IMR-90 (cell line): ENCODE measurements at regions not wholly inside any gene's neighbourhood (a gene's known extent, or its start where the extent isn't known, plus 50 kb on each side); places are given as distances from the start of the nearest gene placed in this dataset.

Experiments
- ATAC-seq: fragments of 200-7000 bp; cut with Tn5 transposase; 2 replicates; pipeline ENCODE4 v1.9.1; 2020; ENCODE audit warnings: low read depth, mild to moderate bottlenecking, moderate library complexity
- BruUV-seq: library from RNA; stranded (reverse); fragments of 400-500 nt; replicated peaks from 2 replicates; lab custom pipeline; 2021; lab: Mats Ljungman, UMichigan
- CTCF ChIA-PET: fragments of 300-600 bp; formaldehyde crosslinking; extraction: SDS; loops from one replicate; lab custom pipeline; 2021; ENCODE audit warnings: antibody characterized with exemption; lab: Yijun Ruan, JAX
- POLR2A ChIA-PET: fragments of 300-600 bp; sonication (Branson Sonifier 250); formaldehyde crosslinking; loops from one replicate; lab custom pipeline; 2022; ENCODE audit warnings: antibody characterized with exemption; ENCODE audit not compliant: unreplicated experiment; lab: Charles Lee
- DNase-seq: peaks from one replicate; pipeline ENCODE4 v3.0.0; 2013
- H2AFZ ChIP-seq: replicated peaks from 2 replicates; pipeline ENCODE3; 2013; ENCODE audit warnings: low read length, mild to moderate bottlenecking; ENCODE audit not compliant: poor library complexity
- H2AK5ac ChIP-seq: 2 replicates; pipeline ENCODE4 v1.6.1; 2013; ENCODE audit warnings: low read depth, low read length, inconsistent platforms
- H2AK9ac ChIP-seq: replicated peaks from 2 replicates; pipeline ENCODE3; 2013; ENCODE audit warnings: mild to moderate bottlenecking, low read depth, low read length, moderate library complexity; ENCODE audit not compliant: poor library complexity
- H2BK120ac ChIP-seq: 2 replicates; pipeline ENCODE4 v1.6.1; 2013; ENCODE audit warnings: low read depth, low read length, inconsistent platforms
- H2BK15ac ChIP-seq: 3 replicates; pipeline ENCODE4 v1.6.1; 2013; ENCODE audit warnings: low read depth, low read length, inconsistent platforms
- H2BK20ac ChIP-seq: 2 replicates; pipeline ENCODE4 v1.6.1; 2013; ENCODE audit warnings: low read depth, mild to moderate bottlenecking, inconsistent platforms, low read length, moderate library complexity
- H2BK5ac ChIP-seq: 2 replicates; pipeline ENCODE4 v1.6.1; 2013; ENCODE audit warnings: mild to moderate bottlenecking, low read depth, low read length, inconsistent platforms; ENCODE audit not compliant: poor library complexity, severe bottlenecking
- H3K14ac ChIP-seq: replicated peaks from 2 replicates; pipeline ENCODE4 v1.6.1; 2013; ENCODE audit warnings: low read depth, low read length, inconsistent platforms
- H3K18ac ChIP-seq: 2 replicates; pipeline ENCODE4 v1.6.1; 2013; ENCODE audit warnings: low read depth, low read length, control low read depth
- H3K23ac ChIP-seq: 2 replicates; pipeline ENCODE4 v1.6.1; 2013; ENCODE audit warnings: low read depth, low read length, inconsistent platforms
- H3K27ac ChIP-seq: 2 replicates; pipeline ENCODE4 v1.5.1; 2013; ENCODE audit warnings: mild to moderate bottlenecking, control low read depth, low read length; ENCODE audit not compliant: insufficient read depth
- H3K27me3 ChIP-seq: 2 replicates; pipeline ENCODE4 v1.6.1; 2013; ENCODE audit warnings: low read length; ENCODE audit not compliant: control insufficient read depth, insufficient read depth
- H3K36me3 ChIP-seq: 2 replicates; pipeline ENCODE4 v1.6.1; 2013; ENCODE audit warnings: low read length, mixed read lengths; ENCODE audit not compliant: control insufficient read depth, insufficient read depth
- H3K4ac ChIP-seq: 2 replicates; pipeline ENCODE4 v1.6.1; 2013; ENCODE audit warnings: low read depth, low read length, inconsistent platforms
- H3K4me1 ChIP-seq: 2 replicates; pipeline ENCODE4 v1.6.1; 2013; ENCODE audit warnings: low read length, mixed read lengths; ENCODE audit not compliant: control insufficient read depth, insufficient read depth
- H3K4me2 ChIP-seq: 2 replicates; pipeline ENCODE4 v1.6.1; 2013; ENCODE audit warnings: low read depth, mild to moderate bottlenecking, control low read depth, low read length, moderate library complexity
- H3K4me3 ChIP-seq: 2 replicates; pipeline ENCODE4 v1.5.1; 2013; ENCODE audit warnings: low read depth, mild to moderate bottlenecking, control low read depth, low read length, moderate library complexity; ENCODE audit not compliant: insufficient read depth
- H3K56ac ChIP-seq: 2 replicates; pipeline ENCODE4 v1.6.1; 2013; ENCODE audit warnings: low read length, inconsistent platforms; ENCODE audit not compliant: insufficient read depth; ENCODE audit errors: extremely low read depth
- H3K79me1 ChIP-seq, 2 experiments: 2 replicates each; pipeline ENCODE4 v1.6.1; 2013; ENCODE audit warnings: low read length in 2 of 2, inconsistent platforms in 1 of 2, low read depth in 1 of 2
- H3K9ac ChIP-seq: 2 replicates; pipeline ENCODE4 v1.6.1; 2013; ENCODE audit warnings: low read depth, low read length, control low read depth
- H3K9me1 ChIP-seq: 2 replicates; pipeline ENCODE4 v1.6.1; 2013; ENCODE audit warnings: low read length, inconsistent platforms; ENCODE audit not compliant: insufficient read depth
- H3K9me3 ChIP-seq: 2 replicates; pipeline ENCODE4 v1.6.1; 2013; ENCODE audit warnings: low read length; ENCODE audit not compliant: control insufficient read depth, insufficient read depth
- H4K20me1 ChIP-seq: 2 replicates; pipeline ENCODE4 v1.6.1; 2013; ENCODE audit warnings: low read length, inconsistent platforms; ENCODE audit not compliant: insufficient read depth
- H4K5ac ChIP-seq: 2 replicates; pipeline ENCODE4 v1.6.1; 2013; ENCODE audit warnings: mild to moderate bottlenecking, low read depth, low read length, control low read depth
- H4K8ac ChIP-seq, 2 experiments: 2 replicates each; pipeline ENCODE4 v1.6.1; 2013; ENCODE audit warnings: low read depth in 2 of 2, low read length in 2 of 2, control low read depth in 1 of 2, inconsistent platforms in 1 of 2
- H4K91ac ChIP-seq: 2 replicates; pipeline ENCODE4 v1.6.1; 2013; ENCODE audit warnings: low read depth, low read length, inconsistent platforms; ENCODE audit not compliant: insufficient read depth
- BHLHE40 ChIP-seq: fragments of 150-350 bp; IDR thresholded peaks from 2 replicates; pipeline ENCODE4 v1.6.1; 2016; ENCODE audit warnings: mild to moderate bottlenecking, low read depth, low read length
- CEBPB ChIP-seq: IDR thresholded peaks from 2 replicates; pipeline ENCODE4 v1.6.1; 2012; ENCODE audit warnings: low read depth, low read length, improper control_type of control experiment
- CHD1 ChIP-seq: IDR thresholded peaks from 2 replicates; pipeline ENCODE4 v1.6.1; 2012; ENCODE audit warnings: low read depth, low read length, improper control_type of control experiment
- CTCF ChIP-seq: conservative IDR thresholded peaks from 2 replicates; pipeline ENCODE4 v1.5.1; 2012; ENCODE audit warnings: mild to moderate bottlenecking, low read depth, low read length, improper control_type of control experiment
- ELK1 ChIP-seq: fragments of 150-350 bp; IDR thresholded peaks from 2 replicates; pipeline ENCODE4 v1.6.1; 2016; ENCODE audit warnings: low read depth, mild to moderate bottlenecking, low read length, moderate library complexity, borderline replicate concordance
- FOS ChIP-seq: fragments of 150-350 bp; IDR thresholded peaks from 2 replicates; pipeline ENCODE4 v1.6.1; 2016; ENCODE audit warnings: low read depth, low read length
- MAFK ChIP-seq: IDR thresholded peaks from 2 replicates; pipeline ENCODE4 v1.6.1; 2012; ENCODE audit warnings: low read depth, low read length, improper control_type of control experiment
- MAZ ChIP-seq: IDR thresholded peaks from 2 replicates; pipeline ENCODE4 v1.6.1; 2012; ENCODE audit warnings: low read depth, mild to moderate bottlenecking, low read length, improper control_type of control experiment, moderate library complexity, borderline replicate concordance
- MXI1 ChIP-seq: IDR thresholded peaks from 2 replicates; pipeline ENCODE4 v1.6.1; 2012; ENCODE audit warnings: low read depth, mild to moderate bottlenecking, low read length, moderate library complexity, borderline replicate concordance
- NFE2L2 ChIP-seq: fragments of 150-350 bp; IDR thresholded peaks from 2 replicates; pipeline ENCODE4 v1.6.1; 2016; ENCODE audit warnings: low read depth, mild to moderate bottlenecking, low read length
- POLR2A ChIP-seq: IDR thresholded peaks from 2 replicates; pipeline ENCODE4 v1.6.1; 2012; ENCODE audit warnings: mild to moderate bottlenecking, low read depth, low read length
- RAD21 ChIP-seq: IDR thresholded peaks from 2 replicates; pipeline ENCODE4 v1.6.1; 2012; ENCODE audit warnings: low read length, improper control_type of control experiment
- RCOR1 ChIP-seq: IDR thresholded peaks from 2 replicates; pipeline ENCODE4 v1.6.1; 2012; ENCODE audit warnings: mild to moderate bottlenecking, low read length, improper control_type of control experiment; ENCODE audit not compliant: insufficient replicate concordance
- RFX5 ChIP-seq: IDR thresholded peaks from 2 replicates; pipeline ENCODE4 v1.8.0; 2012; ENCODE audit warnings: low read depth, mild to moderate bottlenecking, low read length, moderate library complexity
- SMC3 ChIP-seq: fragments of 150-350 bp; IDR thresholded peaks from 2 replicates; pipeline ENCODE4 v1.6.1; 2016; ENCODE audit warnings: low read depth, mild to moderate bottlenecking, antibody characterized with exemption, low read length, moderate library complexity
- USF2 ChIP-seq: fragments of 150-350 bp; IDR thresholded peaks from 2 replicates; pipeline ENCODE4 v1.6.1; 2017; ENCODE audit warnings: mild to moderate bottlenecking, antibody characterized with exemption, low read length, low read depth
- WGBS, 2 experiments: methylation state at CpG; one replicate each; pipeline versions ENCODE4 v1.1.5 to v1.1.7; 2013; ENCODE audit warnings: missing lambda C conversion rate in 2 of 2; ENCODE audit not compliant: insufficient read length in 1 of 2; ENCODE audit errors: extremely low coverage in 2 of 2; 5-methylcytosine and 5-hydroxymethylcytosine counted together
- dilution Hi-C: fragments of 300-500 bp; cut with HindIII; formaldehyde crosslinking; loops from one replicate; pipeline ENCODE4 v1.14.3; 2018; ENCODE audit warnings: low sequenced_read_pairs; ENCODE audit not compliant: unreplicated experiment
- in situ Hi-C: fragments of 300-500 bp; cut with MboI; formaldehyde crosslinking; loops from 3 replicates; pipeline ENCODE4 v1.14.3; 2019; ENCODE audit warnings: low sequenced_read_pairs, inconsistent platforms, mixed read lengths
- intact Hi-C: fragments of 100-400 bp; cut with micrococcal nuclease; formaldehyde crosslinking; loops from 2 replicates; pipeline ENCODE4 v1.10.0; 2022

GRCh38 chr11:116100016-116100415 is 595.8 kb upstream of the CADM1 start:
- H2BK5ac ChIP-seq, result no peak overlapping the region

More at GRCh38 chr11:116100016-116100415, 595.8 kb upstream of the CADM1 start:
- in situ Hi-C loops (no loop called here), dilution Hi-C loops (no loop called here), intact Hi-C loops (no loop called here)
- no TSS peak for BruUV-seq
- Histone ChIP-seq H3K23ac (no peak overlapping the region), H3K27ac (no peak overlapping the region), H4K5ac (no peak overlapping the region), H4K91ac (no peak overlapping the region), H2AK9ac (no peak overlapping the region), H3K9me3 (no peaks in the 10 kb centered on the region), H3K14ac (no peak overlapping the region), H4K8ac (no peak overlapping the region), H3K36me3 (no peaks in the 10 kb centered on the region), H3K4me2 (no peak overlapping the region), H2AFZ (no peak overlapping the region), H3K4ac (no peak overlapping the region), H3K56ac (no peak overlapping the region), H3K27me3 (no peaks in the 10 kb centered on the region; the same call in 1 of the 2 replicates), H3K4me3 (no peak overlapping the region), H3K9ac (no peak overlapping the region), H2AK5ac (no peak overlapping the region), H2BK120ac (no peak overlapping the region), H2BK15ac (no peak overlapping the region), H3K4me1 (no peaks in the 10 kb centered on the region), H3K79me1 (no peaks in the 10 kb centered on the region), H3K18ac (no peak overlapping the region), H3K9me1 (no peaks in the 10 kb centered on the region), H2BK20ac (no peak overlapping the region), H4K20me1 (no peaks in the 10 kb centered on the region)
- no CpG with 5 or more reads among the region's 2 CpGs for WGBS, 2 experiments
- ATAC-seq (no peak), DNase-seq (no peak)
- TF ChIP-seq RFX5 (no peak), RAD21 (no peak), CHD1 (no peak), MXI1 (no peak), MAZ (no peak), FOS (no peak), ELK1 (no peak), POLR2A (no peak), NFE2L2 (no peak), RCOR1 (no peak), MAFK (no peak), BHLHE40 (no peak), USF2 (no peak), SMC3 (no peak), CEBPB (no peak), CTCF (no peak)
- ChIA-PET CTCF (no interaction called here), POLR2A (no interaction called here)
